Ishikawa (cell line): ENCODE measurements at regions not wholly inside any gene's neighbourhood (a gene's known extent, or its start where the extent isn't known, plus 50 kb on each side); places are given as distances from the start of the nearest gene placed in this dataset.

Experiments used
- CEBPB ChIP-seq: IDR thresholded peaks from 2 replicates; pipeline ENCODE4 v1.6.1; 2012
- CREB1 ChIP-seq: IDR thresholded peaks from 2 replicates; pipeline ENCODE4 v1.6.1; 2012; ENCODE audit warnings: low read depth
- EGR1 ChIP-seq: IDR thresholded peaks from 2 replicates; pipeline ENCODE4 v1.6.1; 2012
- EP300 ChIP-seq: IDR thresholded peaks from 2 replicates; pipeline ENCODE4 v1.6.1; 2012; ENCODE audit warnings: borderline replicate concordance
- FOXM1 ChIP-seq: IDR thresholded peaks from 2 replicates; pipeline ENCODE4 v1.6.1; 2012; ENCODE audit warnings: low read depth, borderline replicate concordance
- MAX ChIP-seq: IDR thresholded peaks from 2 replicates; pipeline ENCODE4 v1.6.1; 2012
- NFIC ChIP-seq: IDR thresholded peaks from 2 replicates; pipeline ENCODE4 v1.6.1; 2012
- RAD21 ChIP-seq: IDR thresholded peaks from 2 replicates; pipeline ENCODE4 v1.6.1; 2012; ENCODE audit warnings: low read depth
- REST ChIP-seq: IDR thresholded peaks from 2 replicates; pipeline ENCODE4 v1.6.1; 2012; ENCODE audit warnings: low read depth, mild to moderate bottlenecking
- TAF1 ChIP-seq: IDR thresholded peaks from 2 replicates; pipeline ENCODE4 v1.6.1; 2012; ENCODE audit warnings: low read depth, mild to moderate bottlenecking
- TCF12 ChIP-seq: IDR thresholded peaks from 2 replicates; pipeline ENCODE4 v1.6.1; 2012; ENCODE audit warnings: low read depth
- TEAD4 ChIP-seq: IDR thresholded peaks from 2 replicates; pipeline ENCODE4 v1.6.1; 2012
- USF1 ChIP-seq: IDR thresholded peaks from 2 replicates; pipeline ENCODE4 v1.6.1; 2012
- YY1 ChIP-seq: IDR thresholded peaks from 2 replicates; pipeline ENCODE4 v1.6.1; 2012; ENCODE audit warnings: low read depth
- ZBTB7A ChIP-seq: IDR thresholded peaks from 2 replicates; pipeline ENCODE4 v1.6.1; 2012; ENCODE audit warnings: low read depth

GRCh38 chr5:164203581-164204225 lies 698.3 kb downstream of the MAT2B start:
- TF ChIP-seq TEAD4 (no peak), CREB1 (no peak), EGR1 (no peak), ZBTB7A (no peak), CEBPB (no peak), REST (no peak), YY1 (no peak), USF1 (no peak), TCF12 (no peak), MAX (no peak), NFIC (no peak), RAD21 (no peak), TAF1 (no peak), FOXM1 (no peak), EP300 (no peak)

- TF ChIP-seq MAX (no peak), YY1 (no peak), ZBTB7A (no peak)
These were observed 699.0 kb downstream of the MAT2B start for GRCh38 chr5:164204338-164204946.

GRCh38 chr5:164206196-164206595 lies 700.8 kb downstream of the MAT2B start:
- no peak for TF ChIP-seq RAD21

- TF ChIP-seq USF1 (no peak), MAX (no peak), EGR1 (no peak), EP300 (no peak), REST (no peak), RAD21 (no peak), TEAD4 (no peak), CEBPB (no peak), NFIC (no peak), TCF12 (no peak)
These were observed 702.2 kb downstream of the MAT2B start for GRCh38 chr5:164207646-164208045.

GRCh38 chr5:164210491-164210890 lies 705.1 kb downstream of the MAT2B start:
- TF ChIP-seq TCF12: no peak
- TF ChIP-seq ZBTB7A: no peak
- TF ChIP-seq FOXM1: no peak
- no peak for TF ChIP-seq EGR1
- TF ChIP-seq CEBPB: no peak
- TF ChIP-seq EP300: no peak
- no peak for TF ChIP-seq YY1
- TF ChIP-seq USF1: no peak
- TF ChIP-seq TEAD4: no peak
- TF ChIP-seq TAF1: no peak
- TF ChIP-seq RAD21: no peak
- TF ChIP-seq REST: no peak
- no peak for TF ChIP-seq NFIC
